NT2/D1 (cell line): ENCODE measurements at regions not wholly inside any gene's neighbourhood (a gene's known extent, or its start where the extent isn't known, plus 50 kb on each side); places are given as distances from the start of the nearest gene placed in this dataset.

Experiments used
- SUZ12 ChIP-seq: IDR thresholded peaks from 2 replicates; pipeline ENCODE4 v1.6.1; 2011; ENCODE audit not compliant: insufficient read length, insufficient read depth; ENCODE audit errors: extremely low read depth
- YY1 ChIP-seq: IDR thresholded peaks from 2 replicates; pipeline ENCODE4 v1.6.1; 2011; ENCODE audit not compliant: insufficient read length, insufficient read depth
- ZNF274 ChIP-seq: IDR thresholded peaks from 2 replicates; pipeline ENCODE4 v1.6.1; 2011; ENCODE audit warnings: mild to moderate bottlenecking, low read depth, low read length

DNA sequence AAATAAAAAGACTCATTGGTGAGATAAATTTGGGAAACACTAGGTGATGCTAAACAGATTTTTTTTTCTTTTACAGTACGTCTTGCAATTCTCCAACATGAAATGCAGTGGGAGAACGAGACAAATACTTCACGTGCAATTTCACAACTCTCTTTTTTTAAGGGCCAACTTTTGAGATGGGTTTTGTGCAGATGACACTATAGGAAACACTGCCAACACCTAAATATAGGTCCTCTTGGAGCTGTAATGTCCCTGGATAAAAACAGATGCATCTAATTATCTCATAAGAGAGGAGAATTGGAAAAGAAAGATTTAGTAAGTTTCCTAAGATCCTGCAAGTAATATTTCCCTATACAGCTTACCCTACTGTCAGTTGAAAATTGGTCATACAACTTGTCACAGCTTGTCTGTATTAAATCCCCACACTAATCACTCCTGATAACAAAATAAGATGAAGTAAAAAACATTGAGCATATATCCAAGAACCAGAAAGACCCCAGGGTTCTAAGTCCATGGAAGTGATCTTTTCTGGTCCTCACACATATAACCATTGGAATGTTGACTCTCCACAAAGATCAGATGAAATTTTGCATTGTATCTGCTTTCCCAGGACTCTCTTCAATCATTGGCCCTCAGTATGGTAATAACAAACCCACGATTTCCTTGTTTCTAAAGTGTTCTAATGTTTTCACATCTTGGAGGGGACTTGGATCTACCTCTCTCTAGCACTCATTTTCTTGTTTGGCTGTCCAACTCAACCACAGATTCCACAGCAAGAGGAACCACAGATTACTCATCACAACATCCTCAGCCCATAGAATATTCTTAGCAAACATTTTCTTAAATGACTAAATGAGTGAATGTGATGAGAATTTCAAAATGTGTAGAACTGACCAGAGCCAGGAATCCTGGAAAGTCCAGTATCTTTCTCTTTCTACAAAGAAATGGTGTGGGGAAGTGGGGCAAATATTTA is 769.4 kb upstream of the USP15 start:
- no peak for TF ChIP-seq YY1
- TF ChIP-seq ZNF274, result no peak
- no peak for TF ChIP-seq SUZ12
